ENCODE measurements at regions not wholly inside any gene's neighbourhood (a gene's known extent, or its start where the extent isn't known, plus 50 kb on each side); places are given as distances from the start of the nearest gene placed in this dataset.
A peak's percentile ranks its signal among the peaks of the same experiment; 100 is the strongest.

GRCh38 chr12:31867292-31867691, 91.9 kb upstream of the RESF1 start:
- no peak for DNase-seq

DNA sequence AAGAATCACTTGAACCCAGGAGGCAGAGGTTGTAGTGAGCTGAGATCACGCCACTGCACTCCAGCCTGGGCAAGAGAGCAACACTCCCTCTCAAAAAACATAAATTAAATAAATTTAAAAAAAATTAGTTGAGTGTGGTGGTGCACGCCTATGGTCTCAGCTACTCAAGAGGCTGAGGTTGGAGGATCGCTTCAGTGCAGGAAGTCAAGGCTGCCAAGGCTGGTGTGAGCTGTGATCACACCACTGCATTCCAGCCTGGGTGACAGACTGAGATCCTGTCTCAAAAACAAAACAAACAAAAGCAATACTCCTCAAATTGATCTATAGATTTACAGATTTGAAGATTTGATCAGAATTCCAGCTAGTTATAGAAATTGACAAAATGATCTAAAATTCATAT, 92.7 kb upstream of the RESF1 start:
- DNase-seq = no peak

DNA sequence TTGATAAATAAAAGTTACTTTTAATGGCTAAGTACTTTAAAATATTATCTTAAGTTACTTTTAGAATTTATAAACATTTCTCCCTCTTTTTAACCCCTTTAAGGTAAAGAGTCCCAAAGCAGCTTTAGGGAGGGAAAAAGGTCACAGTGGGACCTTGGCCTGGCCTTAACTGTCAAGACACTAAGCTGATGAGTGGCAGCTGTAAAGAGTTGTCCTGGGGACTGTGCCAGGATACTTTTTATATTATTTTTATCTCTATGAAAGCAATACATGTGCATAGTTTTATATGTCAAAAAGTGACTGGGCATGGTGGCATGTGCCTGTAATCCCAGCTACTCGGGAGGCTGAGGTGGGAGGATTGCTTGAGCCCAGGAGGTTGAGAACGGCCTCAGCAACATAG, 94.2 kb upstream of the RESF1 start:
- no peak for DNase-seq

- DNase-seq = no peak
Observed at GRCh38 chr12:31861360-31861759, 97.9 kb upstream of the RESF1 start.

GRCh38 chr12:31860401-31860800, 98.8 kb upstream of the RESF1 start:
- DNase-seq = no peak

GRCh38 chr12:31859232-31859977, 99.8 kb upstream of the RESF1 start:
- DNase-seq = no peak

DNA sequence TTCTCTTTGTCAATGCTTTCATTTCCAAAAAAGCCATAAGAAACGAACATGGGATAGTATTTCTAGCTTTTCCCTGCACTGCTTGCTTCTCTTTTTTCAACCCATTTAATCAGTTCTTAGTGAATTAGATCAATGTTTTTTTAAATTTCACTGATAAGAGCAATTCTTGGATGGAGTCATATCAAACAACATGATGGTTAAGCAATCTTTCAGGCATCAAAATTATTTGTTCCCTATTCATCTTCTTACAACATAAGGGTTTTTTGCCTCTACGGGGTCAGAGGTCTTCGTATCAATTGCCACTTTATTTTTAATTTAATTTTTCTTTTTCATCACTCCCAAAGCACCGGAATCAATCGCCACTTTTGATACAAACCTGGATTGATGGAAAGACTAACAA, 103.8 kb upstream of the RESF1 start:
- no peak for DNase-seq

- DNase-seq = no peak
Observed at GRCh38 chr12:31853977-31854376, 105.2 kb upstream of the RESF1 start.

DNA sequence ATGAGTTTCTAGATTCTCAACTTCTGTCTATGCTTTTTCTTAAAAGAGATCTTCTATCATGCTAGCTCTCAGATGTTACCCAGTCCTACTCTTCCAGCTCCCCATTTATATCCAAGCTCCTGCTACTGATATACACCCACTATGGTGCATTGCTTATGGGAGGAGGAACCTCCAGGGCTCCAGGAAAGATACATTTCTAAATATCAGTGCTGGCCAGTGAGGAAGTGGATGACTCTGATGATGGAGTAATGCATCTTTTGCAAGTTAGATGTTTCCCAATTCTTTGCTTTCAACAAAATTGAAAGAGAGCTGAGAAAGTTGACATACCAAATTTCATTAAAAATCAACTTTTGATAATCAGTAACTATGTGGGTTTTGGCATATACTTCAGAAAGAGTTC, 105.7 kb upstream of the RESF1 start:
- no peak for DNase-seq

- peak in 1 of 3 experiments; percentile 22 for DNase-seq
Observed at GRCh38 chr12:31850268-31850667, 108.9 kb upstream of the RESF1 start.

DNA sequence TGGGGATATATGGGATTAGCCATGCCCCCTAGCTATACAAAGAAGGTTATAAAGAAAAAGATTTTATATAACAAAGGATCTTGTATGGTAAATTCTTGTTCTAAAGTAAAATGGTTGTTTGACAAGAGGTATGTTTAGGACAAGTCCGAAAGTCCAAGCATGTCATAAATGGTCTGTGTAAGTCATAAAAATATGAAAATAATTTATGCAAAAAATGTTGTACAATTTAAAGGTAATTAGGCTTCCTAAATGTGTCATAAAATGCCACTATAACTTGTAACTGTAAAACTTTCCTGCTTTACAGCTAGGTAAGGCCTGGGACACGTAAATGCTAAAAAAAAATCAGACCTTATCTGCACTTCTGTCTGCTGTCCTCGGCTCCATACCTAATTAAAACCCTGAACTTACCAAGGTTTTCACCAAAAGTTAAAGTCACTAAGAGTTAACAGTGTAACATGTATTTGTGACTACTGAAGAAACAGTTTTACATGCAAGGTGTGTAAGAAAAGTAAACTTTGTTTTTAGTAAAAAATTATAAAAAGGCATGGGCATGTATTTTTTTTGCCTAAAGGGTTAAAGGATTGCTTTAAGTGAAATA, 110.0 kb upstream of the RESF1 start:
- peak in 2 of 3 experiments; percentile 37 to 39 for DNase-seq

DNA sequence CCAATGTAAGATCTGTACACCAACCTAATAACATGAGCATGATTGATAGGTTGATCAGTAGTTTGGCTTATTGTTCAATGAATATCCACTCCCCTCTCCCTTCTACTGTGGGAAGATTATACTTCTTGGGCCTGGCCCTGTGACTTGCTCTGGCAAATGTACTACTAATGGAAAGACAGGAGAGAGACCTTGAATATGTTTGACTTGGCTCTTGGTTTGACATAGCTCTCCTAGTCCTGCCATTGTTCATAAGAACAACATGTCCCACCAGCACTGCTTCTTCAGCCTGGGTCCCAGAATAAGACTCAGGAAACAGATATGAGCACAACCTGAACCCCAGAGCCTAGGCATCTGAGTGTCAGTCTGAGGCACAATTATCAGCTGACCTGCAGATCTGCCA, 112.8 kb upstream of the RESF1 start:
- no peak for DNase-seq

DNA sequence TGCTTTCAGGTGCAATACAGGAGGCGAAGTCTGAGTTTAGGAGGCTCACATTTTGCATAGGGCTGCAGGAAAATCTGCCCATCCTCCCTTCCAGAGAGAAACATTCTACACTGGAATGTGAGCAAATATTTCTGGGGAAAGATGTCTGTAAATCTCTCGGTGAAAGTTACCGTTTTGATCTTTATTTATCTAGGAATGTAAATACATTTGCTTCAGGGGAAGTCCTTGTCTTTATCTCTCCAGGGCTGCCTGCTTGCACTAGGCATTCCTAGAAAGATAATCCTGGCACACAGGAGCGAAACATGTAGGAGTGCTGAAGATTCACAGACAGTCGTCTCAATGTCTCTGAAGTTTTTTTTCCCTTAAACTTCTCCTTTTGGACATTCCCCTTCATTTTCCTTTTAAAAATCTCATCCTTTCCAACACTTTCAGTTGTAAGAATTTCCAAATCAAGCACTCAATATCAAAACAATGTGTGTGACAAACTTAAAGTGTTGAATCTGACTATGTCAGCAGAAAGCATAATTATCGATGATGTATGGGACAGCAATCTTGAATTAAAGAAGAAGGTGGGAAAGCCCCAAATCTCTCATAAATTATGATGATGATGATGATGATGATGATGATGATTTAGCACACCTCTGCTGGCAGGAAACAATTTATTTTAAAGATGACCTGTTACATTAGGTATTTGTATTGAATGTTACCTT, 113.4 kb upstream of the RESF1 start:
- DNase-seq = no peak

DNA sequence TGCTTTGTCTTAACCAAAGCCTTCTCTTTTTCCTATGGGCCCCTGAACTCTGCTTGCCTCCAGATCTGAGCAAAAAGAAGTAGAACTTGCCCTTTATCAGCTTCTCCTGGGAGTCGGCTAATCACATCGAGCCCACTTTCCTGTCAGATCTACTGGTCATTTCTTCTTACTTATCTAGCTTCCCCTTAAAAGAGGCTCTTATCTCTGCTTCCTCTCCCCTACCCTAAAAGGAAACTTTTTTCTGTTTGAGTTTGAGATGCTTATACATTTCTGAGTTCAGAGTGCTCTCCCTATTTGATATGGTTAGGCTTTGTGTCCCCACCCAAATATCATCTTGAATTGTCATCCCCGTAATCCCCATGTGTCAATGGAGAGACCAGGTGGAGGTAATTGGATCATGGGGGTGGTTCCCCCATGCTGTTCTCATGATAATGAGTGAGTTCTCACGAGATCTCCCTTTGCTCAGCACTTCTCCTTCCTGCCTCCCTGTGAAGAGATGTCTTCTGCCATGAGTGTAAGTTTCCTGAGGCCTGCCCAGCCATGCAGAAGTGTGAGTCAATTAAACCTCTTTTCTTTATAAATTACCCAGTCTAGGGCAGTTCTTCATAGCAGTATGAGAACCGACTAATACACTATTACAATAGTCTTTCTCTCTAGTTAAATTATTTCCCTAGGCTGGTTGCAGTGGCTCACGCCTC, 114.7 kb upstream of the AMN1 start:
- no peak for DNase-seq

DNA sequence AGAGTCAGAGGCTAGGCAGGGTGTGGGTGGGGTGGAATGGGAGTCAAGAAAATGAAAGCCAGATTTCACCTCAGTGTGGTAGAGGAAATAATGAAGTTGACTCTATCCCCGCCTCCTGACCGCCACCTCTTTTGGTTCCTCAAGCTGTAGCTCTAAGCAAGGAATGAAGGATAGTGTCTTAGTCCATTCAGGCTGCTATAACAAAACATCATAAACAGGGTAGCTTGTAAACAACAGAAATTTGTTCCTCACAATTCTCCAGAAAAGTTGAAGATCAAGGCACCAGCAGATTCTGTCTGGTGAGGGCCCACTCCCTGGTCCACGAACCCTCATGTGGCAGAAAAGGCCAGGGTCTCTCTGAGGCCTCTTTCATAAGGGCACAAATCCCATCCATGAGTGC, 109.1 kb upstream of the AMN1 start:
- DNase-seq = no peak

DNA sequence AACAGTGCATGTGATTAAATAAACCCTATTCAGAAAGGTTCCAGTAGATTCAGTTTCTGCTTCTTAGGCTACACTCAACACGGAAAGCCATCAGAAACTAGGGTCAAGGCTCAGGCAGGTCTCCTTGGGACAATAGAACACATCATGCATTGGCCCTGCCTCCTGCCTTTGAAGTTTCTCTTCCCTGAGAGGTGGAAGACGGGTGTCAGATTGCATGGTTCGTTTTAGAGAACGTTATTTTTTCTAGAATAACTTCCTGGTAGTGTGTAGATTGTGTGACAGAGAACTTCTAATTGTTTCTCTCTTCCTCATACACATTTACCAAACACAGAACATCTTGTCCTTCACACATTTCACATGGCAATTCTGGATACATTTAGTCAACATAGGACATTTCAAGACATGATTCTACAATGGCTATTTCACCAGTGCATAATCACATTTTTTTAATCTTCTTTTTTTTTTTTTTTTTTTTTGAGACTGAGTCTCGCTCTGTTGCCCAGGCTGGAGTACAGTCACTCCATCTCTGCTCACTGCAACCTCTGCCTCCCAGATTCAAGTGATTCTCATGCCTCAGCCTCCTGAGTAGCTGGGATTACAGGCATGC, 106.6 kb upstream of the AMN1 start:
- no peak for DNase-seq

- no peak for DNase-seq
Observed at GRCh38 chr12:31834150-31834549, 105.3 kb upstream of the AMN1 start.

GRCh38 chr12:31832740-31833729, 104.2 kb upstream of the AMN1 start:
- DNase-seq = no peak

- DNase-seq = no peak
Observed at GRCh38 chr12:31828071-31828470, 99.2 kb upstream of the AMN1 start.

- DNase-seq = no peak
Observed at GRCh38 chr12:31822761-31823160, 93.9 kb upstream of the AMN1 start.

DNA sequence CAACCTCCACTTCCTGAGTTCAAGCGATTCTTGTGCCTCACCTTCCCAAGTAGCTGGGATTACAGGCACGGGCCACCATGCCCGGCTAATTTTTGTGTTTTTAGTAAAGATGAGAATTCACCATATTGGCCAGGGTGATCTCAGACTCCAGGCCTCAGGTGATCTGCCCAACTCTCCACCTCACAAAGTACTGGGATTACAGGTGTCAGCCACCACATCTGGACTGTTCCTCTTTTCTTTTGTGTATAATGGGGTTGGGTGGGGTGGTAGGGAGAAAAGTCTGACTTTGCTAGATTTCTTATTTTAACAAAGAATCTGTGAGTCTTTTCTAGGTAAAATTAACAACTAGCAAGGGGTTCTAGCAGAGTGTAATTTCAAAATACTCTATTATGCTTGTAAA, 92.7 kb upstream of the AMN1 start:
- DNase-seq = no peak

DNA sequence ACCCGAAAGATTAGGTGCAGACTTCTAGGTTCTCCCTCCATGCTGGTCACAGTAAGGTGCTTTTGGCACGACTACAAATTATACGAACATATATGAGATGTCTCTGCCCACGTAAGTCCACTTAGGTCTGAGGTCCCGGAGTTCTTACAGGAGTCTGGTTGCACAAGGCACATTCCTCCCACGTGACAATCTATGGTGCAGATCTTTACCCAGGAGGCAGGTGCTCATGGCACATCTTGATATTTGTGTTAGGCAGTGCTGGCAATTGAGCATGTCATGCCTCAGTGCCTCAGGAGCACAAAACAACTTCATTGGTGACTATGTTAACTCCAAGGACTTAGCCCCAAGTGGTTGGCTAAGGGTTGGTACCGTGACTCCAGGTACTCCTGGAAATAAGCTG, 92.0 kb upstream of the AMN1 start:
- peak in 1 of 3 experiments; percentile 68 for DNase-seq

Measured in NCI-H1417 (cell line).